M059J (cell line): ENCODE measurements at regions not wholly inside any gene's neighbourhood (a gene's known extent, or its start where the extent isn't known, plus 50 kb on each side); places are given as distances from the start of the nearest gene placed in this dataset.

ENCODE experiments used
- DNase-seq: peaks from one replicate; pipeline ENCODE4 v3.0.0-alpha.2; 2012; ENCODE audit warnings: low read depth

DNA sequence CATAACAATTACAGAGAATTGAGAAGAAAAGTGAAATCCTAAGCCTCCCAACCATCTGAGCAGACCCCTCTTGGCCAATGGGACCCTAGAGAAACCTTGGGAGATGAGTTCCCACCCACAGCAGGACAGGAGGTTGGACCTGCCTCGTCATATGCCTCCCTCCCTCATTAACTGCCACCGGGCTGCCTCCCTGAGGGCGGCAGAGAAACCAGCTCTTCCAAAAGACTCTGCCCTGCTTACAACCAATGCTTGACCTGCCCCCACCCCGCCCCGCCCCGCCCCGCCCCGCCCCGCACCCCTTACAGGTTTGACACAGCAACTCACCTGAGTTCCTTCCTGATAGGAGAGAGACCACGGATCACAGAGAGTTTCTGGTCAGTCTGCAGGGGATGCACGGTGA, 86.1 kb downstream of the ADRA2C start:
- no peak for DNase-seq

DNA sequence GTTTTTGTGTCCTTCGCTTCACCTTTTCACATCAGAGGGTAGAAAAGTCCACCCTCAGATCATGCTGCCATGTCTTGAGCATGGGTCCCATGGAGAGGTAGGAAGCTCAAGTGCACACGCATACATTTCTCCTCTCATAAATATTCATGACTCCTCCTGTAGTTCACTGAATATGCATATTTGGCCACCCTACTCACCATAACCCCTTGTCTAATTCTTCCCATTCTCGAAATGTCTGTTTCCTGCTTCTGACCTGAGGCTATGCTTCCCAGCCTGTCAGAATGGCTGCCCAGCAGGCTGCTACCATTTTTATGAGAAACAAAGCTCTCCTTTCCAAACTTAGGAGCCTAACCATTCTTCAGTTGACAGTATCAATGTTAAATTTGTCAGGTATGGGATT, 86.5 kb downstream of the ADRA2C start:
- peak; percentile 18 for DNase-seq

DNA sequence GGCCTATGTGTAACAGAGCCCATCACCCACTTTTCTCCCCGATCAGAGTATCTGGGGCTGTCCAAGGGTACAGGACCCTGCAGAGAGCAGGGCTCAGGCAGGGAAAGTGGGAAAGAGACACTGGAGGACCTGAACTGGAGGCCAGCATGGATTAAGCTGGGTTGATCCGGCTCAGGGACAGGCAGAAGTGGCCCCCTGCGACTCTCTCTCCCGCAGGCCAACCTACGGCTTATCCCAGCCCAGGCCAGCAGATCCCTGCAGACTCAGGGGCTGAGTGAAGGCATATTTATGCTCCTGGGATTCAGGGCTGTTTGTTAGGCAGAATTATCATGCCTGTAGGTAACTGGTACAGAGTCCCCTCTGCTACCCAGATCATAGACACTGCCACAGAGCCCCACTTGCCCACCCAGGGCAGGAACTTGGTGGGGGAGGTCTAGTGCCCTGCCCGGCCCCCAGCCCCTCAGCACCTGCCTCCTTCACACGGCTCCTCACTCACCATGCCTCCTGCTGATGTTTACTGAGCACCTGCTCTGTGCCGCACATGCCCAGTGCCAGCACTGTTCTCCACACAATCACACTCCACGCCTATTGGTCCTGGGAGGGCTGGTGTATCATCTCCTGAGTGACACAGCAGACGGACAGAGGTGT, 87.3 kb downstream of the ADRA2C start:
- no peak for DNase-seq

DNA sequence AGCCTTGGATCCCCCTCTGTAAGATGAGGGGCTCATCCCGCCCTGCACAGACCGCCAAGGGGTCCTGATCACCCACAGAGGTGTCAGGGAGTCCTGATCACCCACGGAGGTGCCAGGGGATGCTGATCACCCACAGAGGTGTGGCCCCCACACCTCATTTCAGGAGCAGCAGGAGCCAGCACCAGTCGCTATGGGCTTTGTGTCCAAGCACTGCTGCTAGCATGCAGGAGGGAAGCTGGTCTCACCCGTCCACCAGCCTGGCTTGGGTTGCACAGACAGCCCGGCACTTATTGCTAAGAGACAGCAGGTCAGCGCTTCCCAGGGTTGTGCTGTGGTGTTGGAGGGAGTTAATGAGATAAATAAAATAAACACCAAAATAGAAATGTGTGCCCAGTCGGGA, 88.5 kb downstream of the ADRA2C start:
- no peak for DNase-seq

DNA sequence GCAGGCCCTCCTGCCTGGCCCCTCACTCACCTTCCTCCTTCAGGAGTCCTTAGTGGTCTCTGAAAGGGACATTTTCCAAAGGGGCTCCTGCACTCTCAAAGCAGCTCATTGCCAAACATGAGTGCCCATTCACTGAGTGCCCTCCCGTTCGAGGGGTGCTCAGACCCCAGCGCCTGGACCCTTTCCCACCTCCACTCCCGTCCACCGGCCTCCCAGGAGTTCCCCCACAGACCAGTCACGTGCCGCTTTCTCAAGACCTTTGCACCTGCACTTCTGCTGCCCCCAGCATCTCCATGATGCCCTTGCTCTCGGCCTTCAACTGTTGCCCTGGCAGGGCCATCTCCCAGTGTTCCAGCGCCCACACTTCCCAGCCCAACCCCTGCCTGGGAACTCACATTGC, 89.5 kb downstream of the ADRA2C start:
- DNase-seq: no peak

DNA sequence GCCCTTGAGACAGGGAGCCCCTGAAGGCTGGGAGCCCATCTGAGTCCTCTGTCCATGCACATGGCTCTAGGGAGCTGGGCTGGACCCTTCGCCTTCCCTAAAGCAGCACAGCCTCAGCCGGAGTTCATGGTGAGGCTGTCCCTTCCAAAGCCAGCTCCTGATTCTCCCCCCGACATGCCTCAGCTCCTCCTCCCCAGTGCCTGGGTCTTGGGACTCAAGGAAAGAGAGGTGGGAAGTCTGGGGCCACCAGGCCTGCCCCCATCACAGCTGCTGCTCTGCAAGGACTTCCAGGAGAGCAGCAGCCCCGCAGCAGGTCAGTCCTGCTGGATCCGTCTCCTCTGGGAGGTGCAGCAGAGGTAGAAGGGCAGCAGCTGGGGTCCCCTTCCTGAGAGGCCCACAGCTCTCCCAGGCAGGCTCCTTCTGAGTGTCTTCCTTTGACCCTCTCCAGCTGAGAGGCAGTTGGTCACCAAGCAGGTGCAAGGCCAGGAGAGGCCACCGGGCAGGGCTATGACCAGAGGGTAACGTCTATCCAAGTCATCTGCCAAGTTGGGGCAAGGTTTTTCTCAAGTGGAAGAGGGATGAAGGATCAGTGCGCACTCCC, 90.5 kb downstream of the ADRA2C start:
- no peak for DNase-seq

DNA sequence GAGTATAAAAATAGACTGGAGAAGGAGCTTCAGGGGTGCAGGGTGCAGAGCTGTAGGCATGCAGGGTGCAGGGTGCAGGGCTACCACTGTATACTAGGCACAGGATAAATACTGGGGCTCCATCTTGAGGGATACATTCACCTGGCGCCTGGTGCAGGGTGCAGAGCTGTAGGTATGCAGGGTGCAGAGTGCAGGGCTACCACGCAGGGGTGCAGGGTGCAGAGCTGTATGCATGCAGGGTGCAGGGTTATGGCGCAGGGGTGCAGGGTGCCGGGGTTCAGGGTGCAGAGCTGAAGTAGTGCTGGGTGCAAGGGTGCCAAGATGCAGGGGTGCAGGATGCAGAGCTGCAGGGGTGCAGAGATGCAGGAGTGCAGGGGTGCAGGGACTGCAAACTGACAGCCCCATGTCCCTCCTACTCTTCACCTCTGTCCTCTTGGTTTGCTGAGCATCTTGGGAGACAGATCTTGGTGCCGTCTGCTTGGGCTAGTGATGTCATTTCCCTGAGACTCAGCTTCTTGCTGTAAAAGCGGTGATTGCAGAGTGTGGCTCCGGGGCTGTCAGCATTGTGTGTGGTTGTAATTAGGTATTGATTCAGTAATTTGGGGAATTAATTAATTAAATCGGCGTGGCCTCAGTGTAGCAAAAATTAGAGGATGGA, 91.2 kb downstream of the ADRA2C start:
- no peak for DNase-seq

DNA sequence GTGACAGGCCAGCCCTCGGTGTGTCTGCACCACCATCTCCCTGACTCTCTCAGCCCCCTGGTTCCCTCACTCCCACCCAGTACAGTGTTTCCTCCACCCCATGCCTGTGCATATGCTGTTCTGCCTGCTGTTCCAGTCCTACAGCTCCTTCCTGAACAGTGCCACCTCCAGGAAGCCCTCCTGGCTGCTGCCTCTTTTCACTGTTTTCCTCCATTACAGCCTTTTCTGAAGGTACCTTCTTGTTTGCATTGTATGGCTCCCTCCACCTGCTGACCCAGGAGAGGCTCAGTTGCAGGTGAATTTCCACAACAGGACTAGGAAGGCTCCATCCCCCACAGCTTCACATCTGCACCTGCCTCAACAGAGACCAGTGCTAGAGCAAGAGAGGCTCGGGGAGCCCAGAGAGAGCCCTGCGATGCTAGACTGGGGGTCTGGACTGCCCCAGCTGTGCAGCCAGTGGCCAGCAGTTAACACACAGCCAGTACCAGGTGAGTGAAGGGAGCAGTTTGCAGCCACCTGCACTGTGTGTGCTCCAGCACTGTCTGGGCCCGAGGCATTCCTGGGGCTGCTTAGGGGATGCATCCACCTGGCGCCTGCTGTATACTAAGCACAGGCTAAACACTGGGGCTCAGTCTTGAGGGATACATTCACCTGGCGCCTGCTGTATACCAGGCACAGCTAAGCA, 92.0 kb downstream of the ADRA2C start:
- DNase-seq: no peak

DNA sequence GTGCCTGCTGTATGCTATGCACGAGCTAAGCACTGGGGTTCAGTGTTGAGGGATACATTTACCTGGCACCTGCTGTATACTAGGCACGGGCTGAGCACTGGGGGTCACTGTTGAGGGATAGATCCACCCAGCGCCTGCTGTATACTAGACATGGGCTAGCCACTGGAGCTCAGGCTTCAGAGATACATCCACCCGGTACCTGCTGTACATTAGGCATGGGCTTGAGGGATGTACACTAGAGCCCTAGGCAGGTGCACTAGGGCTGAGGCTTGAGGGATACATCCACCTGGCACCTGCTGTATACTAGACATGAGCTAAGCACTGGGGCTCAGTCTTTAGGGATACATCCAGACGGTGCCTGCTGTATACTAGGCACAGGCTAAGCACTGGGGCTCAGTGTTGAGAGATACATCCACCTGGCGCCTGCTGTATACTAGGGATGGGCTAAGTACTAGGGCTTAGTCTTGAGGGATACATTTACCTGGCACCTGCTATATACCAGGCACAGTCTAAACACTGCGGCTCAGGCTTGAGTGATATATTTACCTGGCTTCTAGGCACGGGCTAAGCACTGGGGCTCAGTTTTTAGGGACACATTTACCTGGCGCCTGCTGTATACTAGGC, 92.7 kb downstream of the ADRA2C start:
- no peak for DNase-seq

DNA sequence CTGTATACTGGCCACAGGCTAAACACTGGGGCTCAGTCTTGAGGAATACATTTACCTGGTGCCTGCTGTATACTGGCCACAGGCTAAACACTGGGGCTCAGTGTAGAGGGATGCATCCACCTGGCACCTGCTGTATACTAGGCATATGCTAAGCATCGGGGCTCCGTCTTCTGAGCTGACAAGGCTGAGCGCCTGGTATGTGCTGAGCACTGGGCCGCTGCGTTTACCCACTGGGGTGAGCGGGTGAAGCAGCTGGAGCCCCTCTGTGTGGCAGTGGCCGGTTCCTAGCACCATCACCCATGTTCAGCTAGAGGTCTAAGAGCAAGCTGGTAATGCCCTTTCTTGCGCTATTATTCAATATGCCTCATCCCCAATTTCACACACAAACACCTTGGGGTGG, 93.4 kb downstream of the ADRA2C start:
- DNase-seq: no peak

DNA sequence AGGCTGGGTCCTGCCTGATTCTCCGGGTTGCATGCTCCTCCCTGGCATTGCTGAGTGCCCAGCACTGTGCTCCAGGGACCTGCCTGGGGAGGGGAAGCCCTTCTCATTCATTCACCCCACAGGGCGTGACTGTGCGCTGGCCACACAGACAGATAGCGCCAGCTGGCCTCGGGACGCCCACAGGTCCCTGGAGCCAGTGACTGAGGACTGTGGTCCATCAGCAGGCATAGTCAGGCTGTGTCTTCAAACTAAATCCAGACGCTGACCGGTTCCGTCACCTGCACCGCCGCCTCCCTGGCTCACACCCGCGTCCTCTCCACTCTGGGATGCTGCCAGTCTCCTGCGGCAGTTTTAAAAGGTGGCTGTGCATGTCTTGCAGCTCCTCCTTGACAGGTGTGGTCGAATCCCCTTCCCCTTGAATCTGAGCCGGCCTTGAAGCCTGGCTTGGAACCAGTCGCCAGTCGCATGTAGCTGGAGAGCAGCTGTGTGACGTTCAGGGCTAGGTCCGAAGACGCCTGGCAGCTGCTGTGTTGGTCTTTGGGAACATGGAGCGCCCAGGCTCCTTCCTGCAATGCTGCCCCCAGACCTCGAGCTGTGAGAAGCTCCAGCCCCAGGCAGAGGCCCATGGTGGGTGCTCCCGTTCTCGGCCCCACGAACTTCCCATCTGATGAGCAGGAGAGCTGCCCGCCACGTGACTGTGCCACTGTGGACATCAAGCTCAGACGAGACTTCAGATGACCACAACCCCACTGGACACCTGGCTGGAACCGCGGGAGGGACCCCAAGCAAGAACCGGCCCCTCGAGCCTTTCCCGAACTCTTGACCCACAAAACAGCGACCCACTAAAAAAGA, 94.1 kb downstream of the ADRA2C start:
- no peak for DNase-seq

DNA sequence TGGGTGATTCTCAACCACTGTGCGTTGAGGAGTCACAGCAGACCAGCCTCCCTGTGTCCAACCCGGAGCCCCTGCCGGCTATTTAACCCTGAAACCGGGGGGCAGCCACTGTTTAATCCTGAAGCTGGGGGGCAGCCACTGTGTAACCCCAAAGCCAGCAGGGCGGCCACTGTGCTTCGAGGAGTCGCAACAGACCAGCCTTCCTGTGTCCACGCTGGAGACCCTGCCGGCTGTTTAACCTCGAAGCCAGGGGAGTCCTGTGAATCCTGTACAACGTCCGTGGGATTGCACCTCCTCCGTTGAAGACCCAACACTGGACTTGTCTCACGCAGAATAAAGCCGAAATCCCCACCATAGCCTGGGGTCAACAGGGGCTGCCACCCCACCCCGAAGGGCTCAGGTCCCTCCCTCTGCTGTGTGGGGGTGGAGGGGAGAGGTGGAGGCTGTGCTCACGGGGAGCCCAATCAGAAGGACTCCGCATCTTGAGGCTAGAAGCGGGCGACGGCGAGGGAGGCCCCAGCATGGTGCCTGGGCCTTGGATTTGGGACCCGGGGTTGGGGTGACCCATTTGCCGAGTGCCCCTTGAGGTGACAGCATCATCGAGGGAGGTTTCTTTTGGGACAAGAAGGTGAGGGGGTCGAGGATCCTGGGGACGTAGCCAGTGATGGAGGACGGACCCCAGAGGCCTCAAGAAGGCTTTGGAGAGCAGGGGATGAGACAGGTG, 94.9 kb downstream of the ADRA2C start:
- no peak for DNase-seq

DNA sequence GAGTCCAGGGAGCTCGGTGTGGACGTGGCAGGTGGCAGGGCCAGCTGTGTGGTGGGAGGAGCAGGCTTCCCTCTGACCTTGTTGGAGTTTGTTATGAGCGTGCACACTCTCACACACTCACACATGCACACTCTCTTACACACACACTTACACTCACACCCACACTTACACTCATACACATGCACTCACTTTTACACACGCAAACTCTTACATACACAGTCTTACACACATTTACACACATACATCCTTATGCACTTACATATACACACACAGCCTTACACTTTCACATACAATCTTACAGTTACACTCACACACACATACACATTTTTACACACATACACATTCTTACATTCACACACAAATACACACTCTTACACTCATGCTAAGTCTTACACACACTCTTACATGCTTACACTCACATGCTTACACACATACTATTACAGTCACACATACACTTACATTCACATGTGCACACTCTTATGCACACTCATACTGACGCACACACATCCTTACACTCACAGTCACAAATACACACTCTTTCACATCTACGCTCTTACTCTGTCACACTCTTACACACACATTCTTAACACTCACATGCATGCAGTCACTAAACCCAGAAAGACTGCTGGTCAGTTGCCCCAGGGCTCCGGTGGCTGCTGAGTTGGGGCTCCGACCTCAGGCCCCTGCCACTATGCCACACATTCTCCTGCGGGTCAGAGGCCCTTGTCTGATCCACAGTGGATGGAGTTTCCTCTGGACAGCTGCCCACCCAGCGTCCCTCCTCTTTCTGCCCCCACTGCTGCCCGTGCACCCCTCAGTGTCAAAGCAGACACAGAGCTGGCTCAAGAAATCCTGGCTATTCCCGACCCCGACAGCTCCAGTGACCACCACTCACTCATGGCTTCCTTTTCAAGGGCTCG, 95.8 kb downstream of the ADRA2C start:
- no peak for DNase-seq

DNA sequence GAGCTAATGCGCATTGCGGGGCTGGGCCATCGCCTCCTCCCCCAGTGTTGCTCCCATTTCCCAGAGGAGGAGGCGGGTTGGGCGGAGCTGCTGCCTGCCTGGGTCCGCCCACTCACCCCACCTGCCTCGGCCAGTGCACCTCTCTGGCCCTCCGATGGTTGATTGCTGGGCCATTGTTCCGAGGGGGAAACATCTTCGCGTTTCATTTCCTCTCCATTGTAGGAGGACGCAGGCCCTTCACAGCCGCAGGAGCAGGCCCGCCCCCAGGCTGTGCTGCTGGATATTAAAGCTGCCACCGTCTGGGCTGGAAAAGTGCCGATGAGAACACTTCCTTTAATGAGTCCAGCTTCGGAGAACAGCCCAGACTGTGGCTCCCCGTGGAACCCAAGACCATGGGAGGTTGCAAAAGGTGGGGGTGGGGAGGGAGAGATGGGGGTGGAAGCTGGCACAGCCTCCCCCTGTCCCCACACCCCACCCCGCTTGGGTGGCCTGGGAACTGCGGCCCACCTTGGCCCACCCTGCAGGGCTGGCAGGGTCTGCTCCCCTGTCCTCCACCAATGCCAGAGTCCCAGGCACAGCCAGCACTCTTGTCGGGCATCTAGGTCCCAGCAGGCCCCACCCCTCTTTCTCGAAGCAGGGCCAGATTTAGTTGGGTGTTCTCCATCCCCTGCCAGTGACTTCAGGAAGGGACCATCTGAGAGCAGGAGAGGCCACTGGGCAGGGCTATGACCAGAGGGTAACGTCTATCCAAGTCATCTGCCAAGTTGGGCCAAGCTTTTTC, 96.6 kb downstream of the ADRA2C start:
- no peak for DNase-seq

DNA sequence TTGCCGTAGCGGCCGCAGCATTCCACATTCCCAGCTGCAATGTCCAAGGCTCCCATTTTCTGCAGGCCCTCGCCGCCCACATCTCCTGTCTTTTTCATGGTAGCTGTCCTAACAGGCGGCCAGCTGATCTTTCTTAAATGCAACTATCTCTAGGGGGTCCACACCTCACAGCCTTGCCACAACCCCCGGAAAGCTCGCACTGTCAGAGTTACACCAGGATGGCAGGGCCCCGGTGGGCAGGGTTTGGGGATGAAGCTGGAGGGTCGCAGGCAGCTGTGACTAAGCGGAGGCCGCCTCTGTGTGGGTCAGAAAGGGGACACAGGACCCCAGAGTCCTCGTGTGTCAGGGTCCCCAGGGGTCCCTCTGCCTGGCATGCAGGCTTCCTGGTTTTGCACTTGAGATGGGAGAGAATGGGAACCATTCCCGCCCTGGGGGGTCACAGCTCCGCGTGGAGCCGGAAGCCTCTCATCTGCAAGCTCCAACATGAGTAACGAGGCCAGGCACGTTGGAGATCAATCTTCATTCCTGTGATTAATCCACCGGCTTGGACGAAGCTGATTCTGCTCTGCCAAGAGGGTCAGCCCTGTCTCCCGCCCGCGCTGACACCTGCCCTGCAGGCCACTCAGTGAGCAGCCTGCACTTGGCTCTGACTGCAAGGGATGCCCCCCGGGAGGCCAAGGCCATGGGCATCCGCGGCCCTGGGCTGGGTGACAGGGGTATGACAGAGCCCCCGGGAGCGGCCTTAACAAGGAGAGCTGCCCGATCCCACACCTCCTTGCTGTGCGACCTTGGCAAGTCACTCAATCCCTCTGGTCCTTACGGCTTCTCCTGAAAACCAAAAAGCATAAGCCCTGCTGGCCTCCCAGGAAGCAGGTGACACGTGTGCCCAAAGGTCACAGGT, 97.9 kb downstream of the ADRA2C start:
- DNase-seq: no peak

DNA sequence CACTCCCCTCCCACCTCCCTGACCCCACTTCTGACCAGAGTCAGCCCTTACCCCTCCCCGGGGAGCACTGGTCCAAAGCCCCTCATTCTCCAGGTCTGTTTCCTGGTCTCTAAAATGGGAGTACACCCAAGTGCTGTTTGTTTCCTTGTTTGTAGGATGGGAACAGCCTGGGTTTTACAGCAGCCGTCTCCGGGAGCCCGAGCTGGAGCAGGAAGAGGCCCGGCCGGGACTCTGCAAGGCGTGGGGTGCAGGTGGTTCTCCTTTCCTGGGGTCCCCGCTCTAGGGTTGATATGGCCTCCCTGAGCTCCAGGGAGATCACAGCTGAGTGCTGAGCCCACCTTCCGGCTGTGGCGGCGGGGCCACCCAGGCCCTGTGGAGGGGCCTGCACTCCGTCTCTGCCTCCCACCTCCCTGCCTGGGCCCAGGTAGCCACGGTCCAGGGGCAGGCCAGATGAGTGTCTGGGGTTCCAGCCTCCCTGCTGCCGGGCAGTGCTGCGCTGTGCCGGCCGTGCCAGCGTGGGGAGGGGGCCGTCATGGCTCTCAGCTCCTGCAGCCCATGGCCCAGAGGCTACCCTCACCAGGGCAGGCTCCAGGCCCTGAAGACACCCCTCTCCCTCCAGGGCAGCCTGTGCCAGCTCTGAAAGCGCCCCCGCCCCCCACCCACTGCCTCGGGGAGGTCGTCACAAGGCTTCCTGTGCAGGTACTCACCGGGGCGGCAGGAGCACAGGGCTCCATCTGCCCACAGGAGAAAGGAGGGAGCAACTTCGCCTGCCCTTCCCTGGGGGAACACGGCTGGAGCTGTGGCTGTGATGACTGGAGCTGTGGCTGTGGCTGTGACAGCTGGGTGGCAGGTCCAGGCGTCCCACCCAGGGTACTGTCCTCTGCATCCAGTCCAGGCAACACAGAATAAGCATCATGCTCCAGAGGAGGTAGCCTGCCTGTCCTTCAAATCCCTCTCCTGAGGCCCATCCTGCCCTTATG, 98.8 kb downstream of the ADRA2C start:
- no peak for DNase-seq
